ENCODE measurements at regions not wholly inside any gene's neighbourhood (a gene's known extent, or its start where the extent isn't known, plus 50 kb on each side); places are given as distances from the start of the nearest gene placed in this dataset.

DNA sequence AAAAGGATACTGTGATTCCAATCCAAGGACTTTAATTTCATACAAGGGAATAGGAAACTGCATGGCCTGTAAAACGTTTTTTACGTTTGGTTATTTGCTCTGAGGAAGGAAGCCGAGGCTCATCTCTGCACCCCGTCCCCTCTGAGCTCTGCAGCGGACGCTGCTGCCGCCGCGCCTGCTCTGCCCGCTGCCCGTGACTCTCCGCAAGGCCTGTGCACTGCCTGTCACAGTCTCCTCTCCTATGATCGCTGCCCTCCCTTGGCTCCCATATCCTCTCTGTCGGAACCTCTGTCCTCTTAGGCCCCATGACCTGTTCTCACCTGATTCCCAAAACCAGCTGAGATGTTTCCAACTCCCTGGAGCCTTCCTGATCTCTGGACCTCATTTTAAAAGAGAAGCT, 320.3 kb upstream of the ZNF32 start:
- DNase-seq (ENCODE audit: low spot score) (no peak), ATAC-seq (ENCODE audit: low read depth) (no peak)
- H3K27me3 ChIP-seq (ENCODE audit: insufficient read depth, poor library complexity, severe bottlenecking): no peaks in the 10 kb centered on the region
- no peaks in the 10 kb centered on the region for H3K9me3 ChIP-seq (ENCODE audit: severe bottlenecking)
- TF ChIP-seq, protein P1, sequence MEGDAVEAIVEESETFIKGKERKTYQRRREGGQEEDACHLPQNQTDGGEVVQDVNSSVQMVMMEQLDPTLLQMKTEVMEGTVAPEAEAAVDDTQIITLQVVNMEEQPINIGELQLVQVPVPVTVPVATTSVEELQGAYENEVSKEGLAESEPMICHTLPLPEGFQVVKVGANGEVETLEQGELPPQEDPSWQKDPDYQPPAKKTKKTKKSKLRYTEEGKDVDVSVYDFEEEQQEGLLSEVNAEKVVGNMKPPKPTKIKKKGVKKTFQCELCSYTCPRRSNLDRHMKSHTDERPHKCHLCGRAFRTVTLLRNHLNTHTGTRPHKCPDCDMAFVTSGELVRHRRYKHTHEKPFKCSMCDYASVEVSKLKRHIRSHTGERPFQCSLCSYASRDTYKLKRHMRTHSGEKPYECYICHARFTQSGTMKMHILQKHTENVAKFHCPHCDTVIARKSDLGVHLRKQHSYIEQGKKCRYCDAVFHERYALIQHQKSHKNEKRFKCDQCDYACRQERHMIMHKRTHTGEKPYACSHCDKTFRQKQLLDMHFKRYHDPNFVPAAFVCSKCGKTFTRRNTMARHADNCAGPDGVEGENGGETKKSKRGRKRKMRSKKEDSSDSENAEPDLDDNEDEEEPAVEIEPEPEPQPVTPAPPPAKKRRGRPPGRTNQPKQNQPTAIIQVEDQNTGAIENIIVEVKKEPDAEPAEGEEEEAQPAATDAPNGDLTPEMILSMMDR (IDR thresholded peaks at IDR 0.05; ENCODE audit: poor library complexity, severe bottlenecking): no peak
- H3K27ac ChIP-seq (ENCODE audit: poor library complexity, severe bottlenecking): no peak overlapping the region
- no peaks in the 10 kb centered on the region for H3K36me3 ChIP-seq (ENCODE audit: low read depth)
- H3K4me1 ChIP-seq (ENCODE audit: insufficient read depth, poor library complexity, severe bottlenecking): no peaks in the 10 kb centered on the region
- H3K4me3 ChIP-seq (ENCODE audit: severe bottlenecking): no peak overlapping the region

- TF ChIP-seq, protein P1 (IDR thresholded peaks at IDR 0.05; ENCODE audit: poor library complexity, severe bottlenecking): no peak
- no peak overlapping the region for H3K27ac ChIP-seq (ENCODE audit: poor library complexity, severe bottlenecking)
- no peak for DNase-seq (ENCODE audit: low spot score)
- H3K4me1 ChIP-seq (ENCODE audit: insufficient read depth, poor library complexity, severe bottlenecking): no peaks in the 10 kb centered on the region
- H3K36me3 ChIP-seq (ENCODE audit: low read depth): no peaks in the 10 kb centered on the region
- no peaks in the 10 kb centered on the region for H3K27me3 ChIP-seq (ENCODE audit: insufficient read depth, poor library complexity, severe bottlenecking)
- no peaks in the 10 kb centered on the region for H3K9me3 ChIP-seq (ENCODE audit: severe bottlenecking)
- H3K4me3 ChIP-seq (ENCODE audit: severe bottlenecking): no peak overlapping the region
- no peak for ATAC-seq (ENCODE audit: low read depth)
These were observed 319.4 kb upstream of the ZNF32 start for GRCh38 chr10:43968076-43968475.

DNA sequence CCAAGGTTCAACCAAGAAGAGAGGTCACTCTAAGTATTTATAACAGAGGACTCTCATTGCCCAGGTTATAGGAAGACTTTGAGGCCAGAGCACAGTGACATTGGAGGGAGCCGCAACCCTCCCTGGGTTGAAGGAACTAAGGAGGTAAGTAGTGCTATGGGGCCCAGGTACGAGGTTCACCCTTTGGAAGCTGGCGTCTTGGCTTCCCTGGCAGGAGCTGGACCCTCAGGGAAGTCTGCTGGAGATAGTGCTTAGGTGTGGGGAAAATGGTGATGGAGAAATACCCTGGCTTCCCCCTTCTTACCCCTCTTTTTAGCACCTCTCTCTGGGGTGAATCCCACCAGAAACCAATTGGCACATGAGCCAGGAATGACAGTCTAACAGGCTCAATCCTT, 317.9 kb upstream of the ZNF32 start:
- TF ChIP-seq, protein P1 (IDR thresholded peaks at IDR 0.05; ENCODE audit: poor library complexity, severe bottlenecking): no peak
- no peak for DNase-seq (ENCODE audit: low spot score)
- Histone ChIP-seq H3K9me3 (ENCODE audit: severe bottlenecking) (no peaks in the 10 kb centered on the region), H3K4me3 (ENCODE audit: severe bottlenecking) (no peak overlapping the region), H3K27me3 (ENCODE audit: insufficient read depth, poor library complexity, severe bottlenecking) (no peaks in the 10 kb centered on the region), H3K36me3 (ENCODE audit: low read depth) (no peaks in the 10 kb centered on the region), H3K4me1 (ENCODE audit: insufficient read depth, poor library complexity, severe bottlenecking) (no peaks in the 10 kb centered on the region), H3K27ac (ENCODE audit: poor library complexity, severe bottlenecking) (no peak overlapping the region)
- no peak for ATAC-seq (ENCODE audit: low read depth)

DNA sequence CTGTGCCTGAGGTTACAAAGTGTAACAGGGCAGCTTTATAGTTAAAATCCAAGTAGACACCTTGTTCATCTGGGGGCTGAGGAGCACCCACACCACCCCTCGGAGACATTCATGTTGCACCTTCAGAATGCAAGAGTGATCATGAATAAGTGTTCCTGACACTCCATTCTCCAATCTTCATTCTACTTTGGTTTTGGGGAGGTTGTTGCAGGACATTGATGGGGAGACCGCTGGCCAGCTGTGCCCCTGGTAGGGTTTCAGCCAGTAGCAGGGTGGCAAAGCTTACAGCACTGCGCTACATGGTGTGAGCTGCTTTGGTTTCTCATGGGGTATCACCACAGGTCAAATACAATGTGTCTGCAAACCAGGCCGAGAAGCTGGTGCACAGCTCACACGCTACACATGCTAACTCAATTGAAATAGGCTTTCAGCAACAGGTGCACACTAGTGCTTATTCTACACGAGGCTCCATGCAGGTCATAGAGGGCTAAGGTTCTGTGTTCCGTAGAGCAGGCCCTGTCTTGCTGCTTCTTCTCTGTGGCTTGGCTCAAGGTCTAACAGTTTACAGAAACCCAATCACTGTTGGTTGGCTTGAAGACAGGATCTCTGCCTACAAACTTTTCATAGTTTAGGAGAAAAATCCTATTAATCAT, 317.4 kb upstream of the ZNF32 start:
- TF ChIP-seq, protein P1 (IDR thresholded peaks at IDR 0.05; ENCODE audit: poor library complexity, severe bottlenecking): no peak
- DNase-seq (ENCODE audit: low spot score) (no peak), ATAC-seq (ENCODE audit: low read depth) (no peak)
- Histone ChIP-seq H3K27ac (ENCODE audit: poor library complexity, severe bottlenecking) (no peak overlapping the region), H3K9me3 (ENCODE audit: severe bottlenecking) (no peaks in the 10 kb centered on the region), H3K4me3 (ENCODE audit: severe bottlenecking) (no peak overlapping the region), H3K36me3 (ENCODE audit: low read depth) (no peaks in the 10 kb centered on the region), H3K4me1 (ENCODE audit: insufficient read depth, poor library complexity, severe bottlenecking) (no peaks in the 10 kb centered on the region), H3K27me3 (ENCODE audit: insufficient read depth, poor library complexity, severe bottlenecking) (no peaks in the 10 kb centered on the region)

Measured in RWPE2 (cell line).